Hindlimb muscle (tissue), 1 donor: ENCODE measurements at regions not wholly inside any gene's neighbourhood (a gene's known extent, or its start where the extent isn't known, plus 50 kb on each side); places are given as distances from the start of the nearest gene placed in this dataset.

Experiments used
- DNase-seq: peaks from one replicate; pipeline ENCODE4 v3.0.0-alpha.2; 2013

GRCh38 chr3:66751842-66752241 lies 246.3 kb upstream of the KBTBD8 start:
- no peak for DNase-seq

- no peak for DNase-seq
Observed at GRCh38 chr3:66753670-66754069, 244.4 kb upstream of the KBTBD8 start.

GRCh38 chr3:66754613-66755012 lies 243.5 kb upstream of the KBTBD8 start:
- no peak for DNase-seq

GRCh38 chr3:66755924-66756323 lies 242.2 kb upstream of the KBTBD8 start:
- no peak for DNase-seq

- no peak for DNase-seq
Observed at GRCh38 chr3:66756468-66757036, 241.6 kb upstream of the KBTBD8 start.

- DNase-seq = no peak
Observed at GRCh38 chr3:66761093-66761780, 236.9 kb upstream of the KBTBD8 start.

- DNase-seq = peak; percentile 38
Observed at GRCh38 chr3:66762916-66763693, 235.0 kb upstream of the KBTBD8 start.

- DNase-seq = no peak
Observed at GRCh38 chr3:66778107-66778506, 220.0 kb upstream of the KBTBD8 start.

GRCh38 chr3:66778777-66779176 lies 219.3 kb upstream of the KBTBD8 start:
- no peak for DNase-seq

GRCh38 chr3:66785191-66785909 lies 212.8 kb upstream of the KBTBD8 start:
- no peak for DNase-seq

- no peak for DNase-seq
Observed at GRCh38 chr3:66789580-66790237, 208.4 kb upstream of the KBTBD8 start.

- DNase-seq = no peak
Observed at GRCh38 chr3:66792086-66792485, 206.0 kb upstream of the KBTBD8 start.

GRCh38 chr3:66795365-66795764 lies 202.7 kb upstream of the KBTBD8 start:
- no peak for DNase-seq

GRCh38 chr3:66796343-66796742 lies 201.8 kb upstream of the KBTBD8 start:
- no peak for DNase-seq

GRCh38 chr3:66797889-66798560 lies 200.1 kb upstream of the KBTBD8 start:
- no peak for DNase-seq

- no peak for DNase-seq
Observed at GRCh38 chr3:66800941-66801545, 197.1 kb upstream of the KBTBD8 start.

GRCh38 chr3:66803206-66803605 lies 194.9 kb upstream of the KBTBD8 start:
- no peak for DNase-seq

- no peak for DNase-seq
Observed at GRCh38 chr3:66803721-66804695, 194.1 kb upstream of the KBTBD8 start.

- DNase-seq = no peak
Observed at GRCh38 chr3:66808891-66809594, 189.1 kb upstream of the KBTBD8 start.

GRCh38 chr3:66809595-66809958 lies 188.5 kb upstream of the KBTBD8 start:
- DNase-seq = no peak
